Erythroblast (primary cell): ENCODE measurements at regions not wholly inside any gene's neighbourhood (a gene's known extent, or its start where the extent isn't known, plus 50 kb on each side); places are given as distances from the start of the nearest gene placed in this dataset.

ENCODE experiments used
- GATA1 ChIP-seq: IDR thresholded peaks from 2 replicates; pipeline ENCODE4 v1.6.1; 2011; ENCODE audit warnings: low read depth, mild to moderate bottlenecking, control low read depth, low read length, moderate library complexity
- POLR2A ChIP-seq: IDR thresholded peaks from 2 replicates; pipeline ENCODE4 v1.6.1; 2011; ENCODE audit warnings: mild to moderate bottlenecking, low read length

DNA sequence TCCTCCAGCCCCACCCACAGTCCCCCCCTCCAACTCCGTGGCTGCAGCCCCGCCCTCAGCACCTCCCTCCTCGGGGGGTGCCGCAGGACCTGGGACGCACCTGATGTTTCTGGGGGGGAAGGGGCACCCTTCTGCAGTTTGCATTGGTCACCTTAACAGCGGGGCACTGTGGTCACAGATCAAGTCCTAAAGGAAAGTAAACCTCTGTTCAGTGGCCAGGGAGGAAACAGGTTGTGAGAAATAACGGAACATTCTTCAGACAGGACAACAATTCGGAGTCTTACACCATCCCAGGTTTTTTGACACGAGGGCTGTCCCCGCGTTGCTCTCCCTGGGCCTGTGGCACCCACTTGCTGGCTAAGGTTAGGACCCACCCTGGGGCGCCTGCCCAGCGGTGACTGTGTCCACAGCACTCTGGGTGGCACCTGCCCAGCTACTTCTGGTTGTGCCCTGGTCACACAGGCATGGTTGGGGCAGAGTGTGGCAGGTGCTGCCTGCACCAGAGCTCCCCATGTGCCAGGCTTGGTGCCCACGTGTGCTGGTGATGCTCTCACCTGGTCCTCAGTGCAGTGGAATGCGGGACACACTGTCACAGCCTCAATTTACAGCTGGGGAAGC, 93.5 kb upstream of the OTOS start:
- TF ChIP-seq POLR2A (no peak), GATA1 (no peak)
